ENCODE measurements at regions not wholly inside any gene's neighbourhood (a gene's known extent, or its start where the extent isn't known, plus 50 kb on each side); places are given as distances from the start of the nearest gene placed in this dataset.
A peak's percentile ranks its signal among the peaks of the same experiment; 100 is the strongest.

GRCh38 chr15:70201425-70201775 lies 103.7 kb upstream of the TLE3 start:
- DNase-seq (ENCODE audit: low read depth): no peak

- no peak for DNase-seq (ENCODE audit: low read depth)
Measured at GRCh38 chr15:70200511-70201424, 103.1 kb upstream of the TLE3 start.

- no peak for DNase-seq (ENCODE audit: low read depth)
Measured at GRCh38 chr15:70199540-70200410, 102.1 kb upstream of the TLE3 start.

GRCh38 chr15:70199124-70199482 lies 101.4 kb upstream of the TLE3 start:
- no peak for DNase-seq (ENCODE audit: low read depth)

GRCh38 chr15:70198441-70199123 lies 100.9 kb upstream of the TLE3 start:
- DNase-seq (ENCODE audit: low read depth): no peak

- DNase-seq (ENCODE audit: low read depth): no peak
Measured at GRCh38 chr15:70197945-70198361, 100.2 kb upstream of the TLE3 start.

- DNase-seq (ENCODE audit: low read depth): no peak
Measured at GRCh38 chr15:70197318-70197944, 99.7 kb upstream of the TLE3 start.

- DNase-seq (ENCODE audit: low read depth): peak; percentile 6
Measured at GRCh38 chr15:70196372-70197316, 98.9 kb upstream of the TLE3 start.

- no peak for DNase-seq (ENCODE audit: low read depth)
Measured at GRCh38 chr15:70195587-70196305, 98.0 kb upstream of the TLE3 start.

GRCh38 chr15:70195171-70195570 lies 97.5 kb upstream of the TLE3 start:
- DNase-seq (ENCODE audit: low read depth): no peak

- DNase-seq (ENCODE audit: low read depth): no peak
Measured at GRCh38 chr15:70194266-70194665, 96.5 kb upstream of the TLE3 start.

- DNase-seq (ENCODE audit: low read depth): no peak
Measured at GRCh38 chr15:70193734-70194133, 96.0 kb upstream of the TLE3 start.

GRCh38 chr15:70192490-70192889 lies 94.8 kb upstream of the TLE3 start:
- no peak for DNase-seq (ENCODE audit: low read depth)

- no peak for DNase-seq (ENCODE audit: low read depth)
Measured at GRCh38 chr15:70192041-70192440, 94.3 kb upstream of the TLE3 start.

GRCh38 chr15:70190965-70191364 lies 93.2 kb upstream of the TLE3 start:
- no peak for DNase-seq (ENCODE audit: low read depth)

GRCh38 chr15:70189826-70190695 lies 92.3 kb upstream of the TLE3 start:
- no peak for DNase-seq (ENCODE audit: low read depth)

GRCh38 chr15:70188286-70188685 lies 90.6 kb upstream of the TLE3 start:
- DNase-seq (ENCODE audit: low read depth): no peak

GRCh38 chr15:70187331-70187730 lies 89.6 kb upstream of the TLE3 start:
- no peak for DNase-seq (ENCODE audit: low read depth)

GRCh38 chr15:70186152-70186551 lies 88.4 kb upstream of the TLE3 start:
- DNase-seq (ENCODE audit: low read depth): no peak
